ENCODE measurements at regions not wholly inside any gene's neighbourhood (a gene's known extent, or its start where the extent isn't known, plus 50 kb on each side); places are given as distances from the start of the nearest gene placed in this dataset.

- TF ChIP-seq ESRRG (CRISPR knock-in tag; IDR thresholded peaks at IDR 0.05) (no peak), TSHZ2 (CRISPR knock-in tag; IDR thresholded peaks at IDR 0.05) (no peak)
Observed at GRCh38 chr18:22349966-22350365, 67.7 kb downstream of the CTAGE1 start.
